GM21360 (cell line): ENCODE measurements at regions not wholly inside any gene's neighbourhood (a gene's known extent, or its start where the extent isn't known, plus 50 kb on each side); places are given as distances from the start of the nearest gene placed in this dataset.
"Not testable (repeated sequence)": the region's sequence is repeated elsewhere in the genome, so short reads cannot be mapped to it uniquely, and the experiment has no call there.

Source experiments
- ATAC-seq: cut with Tn5 transposase; IDR thresholded peaks from one replicate; pipeline ENCODE4 v1.9.1; 2021; ENCODE audit warnings: mild to moderate bottlenecking, moderate library complexity; ENCODE audit not compliant: unreplicated experiment

DNA sequence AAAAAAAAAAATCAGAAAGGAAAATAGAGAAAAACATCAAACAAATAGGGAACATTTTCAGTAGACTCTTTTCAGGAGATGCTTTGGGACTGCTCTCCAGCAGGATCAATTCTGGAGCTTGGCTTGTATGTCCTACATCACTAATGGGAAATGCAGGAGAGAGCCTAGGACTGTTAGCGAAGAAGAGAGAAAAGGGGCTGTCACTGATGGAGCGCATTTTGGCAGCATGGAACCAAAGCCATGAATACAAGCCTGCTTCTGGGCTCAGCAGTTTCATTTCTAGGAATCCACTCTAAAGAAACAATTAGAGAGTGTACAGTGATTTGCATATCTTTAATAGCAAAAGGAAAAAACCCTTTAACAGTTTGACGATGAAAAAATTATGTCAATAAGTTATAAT lies 203.9 kb downstream of the NUFIP1 start:
- no peak for ATAC-seq

DNA sequence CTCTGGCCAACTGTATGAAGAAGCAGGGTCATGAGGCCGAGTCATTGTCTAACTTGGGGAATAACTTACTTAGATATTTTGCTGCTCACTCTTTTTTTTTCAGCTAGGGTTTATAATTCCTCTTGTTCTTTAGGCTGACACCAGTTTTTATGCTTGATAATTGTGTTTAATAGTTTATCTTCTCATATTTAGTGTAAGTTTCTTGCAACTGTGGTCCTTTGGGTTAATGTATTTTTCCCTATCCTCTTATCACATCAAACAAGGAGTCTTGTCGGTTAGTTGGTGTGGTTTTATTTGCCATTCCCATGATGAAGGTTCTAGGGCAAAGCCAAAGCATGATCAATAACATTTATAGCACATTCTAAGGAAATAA lies 204.6 kb downstream of the NUFIP1 start:
- no peak for ATAC-seq

DNA sequence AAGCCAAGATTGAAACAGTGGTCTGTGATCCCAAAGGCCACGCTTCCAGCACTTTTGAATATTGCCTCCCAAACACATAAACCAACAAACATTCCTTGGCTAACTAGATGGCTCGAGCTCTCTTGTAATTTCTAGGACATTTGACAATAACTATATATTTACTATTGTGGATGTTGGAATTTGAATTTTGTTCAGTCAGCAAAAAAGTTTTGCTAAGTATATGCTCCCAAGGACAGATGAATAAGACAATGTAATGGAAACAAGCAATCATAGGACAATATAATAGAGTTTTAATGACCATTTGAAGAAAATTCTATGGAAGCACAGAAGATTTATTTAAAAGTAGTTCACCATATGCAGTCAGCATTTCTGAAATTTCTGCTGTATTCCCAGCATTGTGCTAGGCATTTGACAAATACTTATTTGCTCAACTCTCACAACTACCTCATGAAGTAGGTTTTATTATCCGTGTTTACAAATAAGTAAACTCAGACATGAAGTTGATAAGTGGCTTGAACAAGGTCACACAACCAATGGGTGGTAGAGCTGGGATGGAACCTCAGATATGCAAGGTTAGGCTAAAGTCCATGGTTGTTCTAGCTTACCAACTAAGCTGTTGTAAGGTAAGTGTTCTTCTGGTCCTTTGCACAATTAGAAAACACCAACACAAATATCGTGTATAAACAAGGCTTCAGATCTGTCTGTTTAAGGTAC lies 205.1 kb downstream of the NUFIP1 start:
- no peak for ATAC-seq

DNA sequence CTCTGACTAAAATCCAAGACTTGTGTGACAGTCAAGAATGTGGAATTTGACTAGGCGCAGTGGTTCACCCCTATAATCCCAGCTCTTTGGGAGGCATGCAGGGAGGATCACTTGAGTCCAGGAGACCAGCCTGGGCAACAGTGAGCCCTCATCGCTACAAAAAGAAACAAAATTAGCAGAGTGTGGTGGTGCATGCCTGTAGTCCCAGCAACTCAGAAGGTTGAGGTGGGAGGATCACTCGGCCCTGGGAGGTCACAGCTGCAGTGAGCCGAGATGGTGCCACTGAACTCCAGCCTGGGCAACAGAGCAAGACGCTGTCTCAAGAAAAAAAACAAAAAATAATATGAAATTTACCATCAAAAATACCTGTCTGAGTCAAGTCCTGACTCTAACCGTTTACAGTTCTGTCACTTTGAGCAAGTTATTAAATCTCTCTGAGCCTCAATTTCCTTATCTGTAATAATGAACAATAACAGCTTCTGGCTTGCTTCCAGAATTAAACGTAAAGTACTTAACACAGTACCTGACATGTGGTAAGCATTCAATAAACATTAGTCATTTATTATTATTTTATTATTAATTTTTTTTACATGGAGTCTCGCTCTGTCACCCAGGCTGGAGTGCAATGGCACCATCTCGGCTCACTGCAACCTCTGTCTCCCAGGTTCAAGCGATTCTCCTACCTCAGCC lies 204.6 kb upstream of the TSC22D1 start:
- ATAC-seq = no peak

DNA sequence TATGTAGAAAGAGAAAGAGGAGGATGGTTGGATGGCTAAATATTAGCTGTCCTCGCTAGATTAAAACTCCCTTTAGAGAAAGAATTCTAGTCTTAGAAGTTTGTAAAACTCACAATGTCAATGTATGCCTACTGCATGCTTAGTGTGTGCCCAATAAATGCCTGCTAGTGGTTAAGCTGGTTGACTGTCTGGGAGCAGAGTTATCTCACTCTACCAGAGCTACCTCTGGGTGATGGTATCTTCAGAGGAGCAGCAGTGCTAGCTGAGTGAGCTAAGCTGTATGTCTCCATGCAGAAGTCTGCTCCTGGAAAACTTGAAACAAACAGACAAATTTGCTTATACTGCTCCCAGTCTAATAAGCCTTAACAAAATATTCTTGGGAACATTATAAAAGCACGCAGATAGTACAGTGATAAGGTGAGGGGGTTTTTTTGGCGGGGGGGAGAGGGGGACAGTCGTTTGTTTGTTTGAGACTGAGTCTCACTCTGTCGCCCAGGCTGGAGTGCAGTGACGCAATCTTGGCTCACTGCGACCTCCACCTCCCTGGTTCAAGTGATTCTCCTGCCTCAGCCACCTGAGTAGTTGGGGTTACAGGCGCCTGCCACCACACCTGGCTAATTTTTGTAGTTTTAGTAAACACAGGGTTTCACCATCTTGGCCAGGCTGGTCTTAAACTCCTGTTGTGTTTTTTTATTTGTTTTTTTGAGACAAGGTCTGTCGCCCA lies 202.8 kb upstream of the TSC22D1 start:
- ATAC-seq = no peak

DNA sequence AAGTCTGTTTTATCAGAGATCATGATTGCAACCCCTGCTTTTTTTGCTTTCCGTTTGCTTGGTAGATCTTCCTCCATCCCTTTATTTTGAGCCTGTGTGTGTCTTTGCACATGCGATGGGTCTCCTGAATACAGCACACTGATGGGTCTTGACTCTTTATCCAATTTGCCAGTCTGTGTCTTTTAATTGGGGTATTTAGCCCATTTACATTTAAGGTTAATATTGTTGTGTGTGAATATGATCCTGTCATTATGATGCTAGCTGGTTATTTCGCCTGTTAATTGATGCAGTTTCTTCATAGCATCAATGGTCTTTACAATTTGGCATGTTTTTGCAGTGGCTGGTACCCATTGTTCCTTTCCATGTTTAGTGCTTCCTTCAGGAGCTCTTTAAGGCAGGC lies 199.2 kb upstream of the TSC22D1 start:
- not testable (repeated sequence) for ATAC-seq

DNA sequence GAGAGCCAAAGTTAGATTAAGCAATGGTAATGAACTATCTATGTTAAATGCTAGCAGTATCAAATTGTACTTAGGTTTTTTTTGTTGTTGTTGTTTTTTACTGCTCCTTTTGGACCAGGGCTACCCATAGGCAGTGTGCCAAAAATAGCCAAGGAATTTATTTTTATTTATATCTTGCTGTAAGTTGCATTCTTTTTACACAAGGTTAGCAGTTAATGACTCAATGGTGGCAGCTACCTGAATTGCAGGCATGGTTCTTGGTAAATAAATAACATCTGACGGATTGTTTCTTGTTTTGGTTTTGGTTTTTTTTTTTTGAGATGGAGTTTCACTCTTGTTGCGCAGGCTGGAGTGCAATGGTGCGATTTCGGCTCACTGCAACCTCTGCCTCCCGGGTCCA lies 194.8 kb upstream of the TSC22D1 start:
- ATAC-seq = no peak

DNA sequence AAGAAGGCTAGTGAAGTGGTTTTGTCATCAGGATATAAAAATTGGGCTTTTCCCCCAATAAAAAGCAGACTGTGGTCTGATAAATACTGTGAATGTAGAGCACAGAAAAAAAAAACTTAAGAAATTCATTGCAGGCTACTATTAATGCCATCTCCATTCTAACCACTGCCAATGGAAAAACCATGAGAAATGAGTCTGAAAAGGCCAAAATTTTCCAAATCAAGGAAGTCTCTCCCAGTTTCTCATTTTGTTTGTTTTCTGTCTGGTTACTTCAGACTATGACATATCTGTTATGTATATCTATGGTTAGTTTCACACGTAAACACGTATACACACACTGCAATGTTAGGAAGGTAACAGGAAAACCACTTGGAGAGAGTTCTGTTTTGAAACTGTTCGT lies 193.6 kb upstream of the TSC22D1 start:
- ATAC-seq = no peak

DNA sequence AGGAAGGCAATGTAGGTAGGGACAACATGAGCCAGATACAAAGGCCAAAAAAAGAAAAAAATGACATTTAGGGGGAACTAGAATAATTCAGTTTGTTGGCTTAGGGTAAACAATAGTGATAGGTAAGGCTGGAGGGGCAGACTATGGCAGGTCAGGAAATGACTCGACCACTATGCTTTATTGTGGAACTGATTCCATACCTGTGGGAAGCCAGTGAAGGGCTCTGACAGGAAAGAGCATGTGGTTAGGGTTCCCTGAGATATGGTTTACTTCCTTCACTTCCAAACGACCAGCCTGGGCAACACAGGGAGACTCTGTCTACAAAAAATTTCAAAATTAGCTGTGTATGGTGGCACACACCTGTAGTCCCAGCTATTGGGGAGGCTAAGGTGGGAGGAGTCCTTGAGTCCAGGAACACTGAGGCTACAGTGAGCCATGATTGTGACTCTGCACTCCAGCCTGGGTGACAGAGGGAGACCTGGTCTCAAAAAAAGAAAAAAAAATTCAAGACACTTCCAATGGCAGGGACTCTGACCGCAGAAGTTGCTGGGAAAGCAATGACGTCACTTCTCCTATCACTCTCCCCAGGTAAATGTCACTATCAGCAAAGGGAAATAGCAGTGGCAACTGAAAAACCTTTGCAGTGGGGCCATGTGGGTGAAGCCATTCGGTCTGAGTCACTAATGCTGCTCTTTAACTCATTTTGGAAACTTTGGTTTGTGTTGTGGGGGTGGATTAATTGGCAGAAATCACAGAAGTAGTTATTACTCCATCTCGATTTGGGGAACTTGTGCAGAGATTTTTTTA lies 192.8 kb upstream of the TSC22D1 start:
- ATAC-seq = no peak

DNA sequence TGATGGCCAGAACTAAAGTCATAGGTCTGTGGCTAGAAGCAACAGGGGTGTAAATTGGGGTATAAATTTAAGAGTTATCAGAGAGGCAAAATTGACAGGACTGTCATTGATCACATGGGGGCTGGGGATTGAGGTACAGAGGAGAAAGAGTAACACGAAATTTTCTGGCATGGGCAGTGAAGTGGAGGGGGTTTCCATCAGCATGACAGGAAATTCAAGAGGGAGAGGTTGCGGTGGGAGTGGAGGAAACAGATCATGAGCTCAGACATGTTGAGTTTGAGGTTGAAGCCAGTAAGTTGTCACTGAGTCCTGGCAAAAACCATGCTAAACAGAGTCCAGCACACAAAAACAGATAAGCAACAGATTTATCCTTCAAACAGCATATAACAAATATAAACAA lies 192.1 kb upstream of the TSC22D1 start:
- ATAC-seq = no peak

DNA sequence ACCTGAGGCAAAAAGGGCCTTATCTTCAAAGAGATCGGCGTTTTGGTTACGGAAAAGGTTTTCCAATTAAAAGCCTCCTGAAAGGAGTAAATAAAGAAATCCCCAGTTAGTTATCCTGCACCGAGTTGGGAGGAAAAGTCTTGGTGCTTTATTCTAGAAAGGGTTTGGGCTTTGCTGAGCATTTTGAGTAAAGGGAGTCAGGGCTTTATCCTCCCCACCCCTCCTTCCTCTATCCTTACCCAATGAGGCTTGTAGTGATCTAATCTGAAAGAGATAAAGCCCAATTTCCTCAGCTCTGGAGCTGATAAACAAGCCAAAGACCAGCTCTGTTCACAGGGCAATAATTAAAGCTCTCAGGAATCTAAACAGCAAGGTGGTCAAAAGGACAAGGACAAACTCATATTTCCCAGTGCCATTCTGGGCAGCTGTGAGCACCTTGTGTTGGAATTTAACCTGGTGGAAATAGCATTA lies 188.9 kb upstream of the TSC22D1 start:
- ATAC-seq = no peak

DNA sequence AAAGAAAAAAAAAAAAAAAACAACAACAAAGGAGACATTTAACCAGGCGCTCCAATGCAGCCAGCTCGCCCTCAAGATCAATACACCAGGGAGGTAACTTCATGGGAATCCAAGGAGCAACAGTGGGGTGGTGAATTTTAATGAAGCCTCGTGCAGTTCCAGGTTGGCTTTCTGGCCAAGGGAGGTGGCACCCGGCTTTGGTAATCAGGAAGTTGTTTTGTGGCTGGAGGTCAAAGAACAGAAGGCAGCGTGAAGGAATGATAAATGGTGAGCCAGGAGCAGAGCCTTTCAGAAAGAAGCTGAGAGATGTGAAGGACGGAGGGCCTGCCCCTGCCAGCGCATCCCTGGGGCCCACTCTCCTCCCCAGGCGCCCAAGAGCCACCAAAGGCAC lies 188.2 kb upstream of the TSC22D1 start:
- ATAC-seq = no peak

DNA sequence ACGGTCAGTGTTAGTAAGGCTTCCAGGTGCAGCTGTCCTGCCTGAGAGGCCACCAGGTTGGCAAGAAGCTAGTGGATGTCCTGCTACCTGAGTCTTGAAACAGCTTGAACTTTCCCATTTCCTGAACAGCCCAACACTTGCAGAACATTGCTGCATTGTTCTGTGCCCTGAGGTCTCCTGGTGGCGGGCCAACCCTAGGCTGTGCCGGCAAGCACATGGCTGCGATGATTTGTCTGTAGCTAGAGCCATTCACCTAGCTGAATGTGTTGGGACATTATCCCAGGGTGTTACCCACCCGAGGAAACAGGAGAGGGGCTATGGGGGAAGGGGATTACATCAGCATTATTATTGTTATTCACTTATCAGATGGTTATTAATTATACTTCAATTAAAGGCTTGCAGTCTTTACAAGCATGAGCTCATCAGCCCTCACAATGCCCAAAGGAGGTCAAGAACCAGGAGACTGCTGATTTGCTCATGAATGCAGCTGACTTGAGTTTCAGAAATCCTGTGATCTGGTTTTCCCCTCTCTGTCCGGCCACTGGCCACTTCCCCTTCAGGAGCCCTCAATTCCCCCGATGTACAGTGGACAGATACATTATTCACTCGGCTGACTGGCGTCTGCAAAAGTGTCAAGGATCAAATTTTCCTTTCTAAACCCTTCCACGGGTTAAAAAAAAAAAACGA lies 187.6 kb upstream of the TSC22D1 start:
- no peak for ATAC-seq

DNA sequence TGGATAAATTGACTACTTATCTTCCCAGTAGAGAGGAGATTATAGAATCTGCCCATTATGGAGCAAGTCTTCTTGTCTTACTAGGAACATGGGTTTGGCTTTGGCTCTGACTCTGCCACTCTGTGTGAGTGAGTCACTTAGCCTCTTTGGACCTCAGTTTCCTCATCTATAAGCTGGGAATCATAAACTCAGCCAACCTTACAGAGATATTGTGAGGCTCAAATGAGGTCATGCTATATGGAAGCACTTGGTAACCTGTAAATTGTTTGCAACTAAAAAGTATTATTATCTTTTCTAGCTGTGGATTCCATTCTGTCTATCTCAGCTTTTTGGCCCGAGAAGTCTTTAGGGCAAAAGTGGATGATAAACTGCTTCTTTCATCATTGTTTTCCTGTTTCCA lies 186.8 kb upstream of the TSC22D1 start:
- ATAC-seq = no peak

DNA sequence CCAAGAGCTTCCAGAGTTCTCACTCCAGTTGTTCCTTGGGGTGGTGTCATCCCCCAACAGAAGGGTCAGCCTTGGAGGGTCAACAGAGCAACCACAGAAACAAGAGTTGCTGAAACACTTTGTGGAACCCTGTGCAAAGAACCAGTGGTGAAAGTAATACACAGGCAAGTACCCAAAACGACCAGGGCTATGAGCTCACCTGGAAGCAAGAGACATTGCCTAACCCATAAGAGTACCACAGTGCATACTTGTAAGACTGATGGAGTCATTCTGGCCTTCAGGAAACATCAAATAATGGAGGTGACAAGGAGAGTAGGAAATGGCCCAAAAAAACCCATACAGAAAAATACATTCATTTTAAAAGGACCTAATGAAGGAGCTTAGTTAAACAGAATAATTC lies 184.3 kb upstream of the TSC22D1 start:
- no peak for ATAC-seq

DNA sequence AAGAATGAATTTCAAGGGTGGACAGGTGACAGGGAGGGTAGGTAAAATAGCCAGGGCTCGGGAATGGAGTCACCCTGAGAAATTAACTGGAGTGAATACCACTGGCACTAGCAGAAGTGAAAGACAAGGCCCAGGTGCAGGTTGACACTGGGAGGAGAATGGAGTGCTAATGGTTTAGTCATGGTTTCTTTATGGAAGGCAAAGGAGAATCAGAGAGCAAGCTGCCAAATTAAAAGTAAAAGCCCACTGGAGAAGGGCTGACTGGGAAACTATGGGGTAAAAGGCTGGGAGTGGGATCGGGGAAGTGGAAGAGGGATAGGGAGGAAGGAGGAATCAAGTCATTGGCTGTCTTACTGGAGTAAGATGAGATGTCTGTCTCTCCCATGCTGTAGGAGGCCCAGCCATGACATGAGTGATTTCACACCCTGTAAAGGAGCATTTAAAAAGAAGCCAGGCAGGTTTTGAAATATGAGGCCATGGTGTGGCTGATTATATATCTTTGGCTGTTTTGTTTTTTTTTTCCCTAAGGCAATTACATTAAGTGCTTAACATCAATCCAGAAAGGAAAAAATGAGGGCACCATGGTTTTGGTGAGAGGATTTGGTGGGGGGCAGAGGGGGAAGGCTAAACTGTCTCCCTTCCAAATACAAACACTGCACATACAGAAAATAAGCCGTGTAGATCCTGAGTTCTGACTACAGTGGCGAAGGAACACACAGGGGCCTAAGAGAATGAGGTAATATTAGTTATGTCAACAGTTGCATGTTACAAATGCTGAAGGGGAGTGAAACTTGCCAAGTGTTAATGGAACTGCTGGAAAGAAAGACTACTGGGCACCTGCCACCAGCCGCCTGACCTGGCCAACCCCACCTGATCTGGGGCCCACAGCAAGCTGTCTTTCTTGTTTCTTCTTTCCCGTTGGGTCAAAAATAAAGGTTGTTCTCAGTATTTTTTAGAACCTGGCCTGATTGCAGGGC lies 183.5 kb upstream of the TSC22D1 start:
- no peak for ATAC-seq

DNA sequence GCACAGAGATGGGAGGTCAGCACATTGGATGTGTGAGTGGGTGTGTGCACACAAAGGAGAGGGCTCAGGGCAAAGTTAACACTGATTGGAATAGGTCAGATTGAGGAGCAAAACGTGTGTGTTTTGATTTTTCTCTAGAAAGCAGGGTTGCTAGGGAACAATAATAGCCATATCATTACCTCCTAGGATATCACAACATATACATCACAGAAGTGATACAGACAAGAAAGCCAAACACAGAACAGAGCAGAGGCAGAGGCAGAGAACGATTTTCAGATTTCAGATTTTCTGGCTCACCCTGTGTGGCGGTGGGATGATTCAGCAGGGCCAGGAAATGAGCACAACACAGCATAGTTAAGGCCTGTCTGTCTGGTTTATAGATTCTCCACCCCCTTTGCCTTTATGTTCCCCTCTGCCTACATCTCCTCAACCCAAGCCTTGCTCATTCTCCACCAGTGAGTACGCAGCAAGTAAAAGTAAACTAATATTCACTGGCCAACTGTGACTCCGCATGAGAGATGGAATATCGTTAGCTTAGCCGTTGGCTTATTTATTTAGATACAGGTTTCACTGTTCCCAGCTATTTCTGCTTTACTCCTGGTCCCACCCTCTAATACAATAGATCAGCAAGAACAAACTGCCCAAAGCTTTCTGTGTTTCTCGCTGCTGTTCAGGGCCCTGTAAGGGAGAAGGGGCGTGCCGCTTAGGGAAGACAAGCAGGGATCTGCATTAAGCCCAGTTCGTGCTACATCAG lies 182.7 kb upstream of the TSC22D1 start:
- ATAC-seq = no peak

DNA sequence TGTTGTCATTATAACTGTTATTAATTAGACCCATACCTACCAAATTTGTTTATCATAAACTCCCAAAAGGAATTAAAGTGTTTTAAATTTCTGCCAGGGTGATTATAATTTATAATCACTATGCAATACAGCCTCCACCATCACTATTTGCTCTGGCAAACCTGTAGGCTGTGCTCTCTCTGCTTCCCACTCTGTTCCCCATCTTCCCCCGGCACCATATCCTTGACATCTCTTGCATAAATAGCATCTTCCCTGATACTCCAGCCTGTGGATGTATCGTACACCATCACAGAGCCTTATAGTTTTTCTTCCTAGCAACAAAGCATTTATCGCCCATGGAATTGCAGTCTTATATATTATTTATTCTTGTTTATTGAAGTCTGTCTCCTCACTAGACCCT lies 181.5 kb upstream of the TSC22D1 start:
- ATAC-seq = no peak
